ENCODE measurements at regions not wholly inside any gene's neighbourhood (a gene's known extent, or its start where the extent isn't known, plus 50 kb on each side); places are given as distances from the start of the nearest gene placed in this dataset.

- TF ChIP-seq CTCF (CRISPR knock-in tag; IDR thresholded peaks at IDR 0.05) (no peak), SMARCE1 (IDR thresholded peaks at IDR 0.05; ENCODE audit: borderline replicate concordance) (no peak), NR3C1 (CRISPR knock-in tag; IDR thresholded peaks at IDR 0.05) (no peak), IRF2 (CRISPR knock-in tag; IDR thresholded peaks at IDR 0.05) (peak; percentile 50), KAT7 (CRISPR knock-in tag; IDR thresholded peaks at IDR 0.05; ENCODE audit: borderline replicate concordance) (no peak), ZNF773 (CRISPR knock-in tag; IDR thresholded peaks at IDR 0.05; ENCODE audit: borderline replicate concordance) (no peak), ZNF225 (CRISPR knock-in tag; IDR thresholded peaks at IDR 0.05) (no peak), POGZ (CRISPR knock-in tag; IDR thresholded peaks at IDR 0.05) (peak; percentile 78), DR1 (CRISPR knock-in tag; IDR thresholded peaks at IDR 0.05) (no peak)
- TF ChIP-seq, protein P1, sequence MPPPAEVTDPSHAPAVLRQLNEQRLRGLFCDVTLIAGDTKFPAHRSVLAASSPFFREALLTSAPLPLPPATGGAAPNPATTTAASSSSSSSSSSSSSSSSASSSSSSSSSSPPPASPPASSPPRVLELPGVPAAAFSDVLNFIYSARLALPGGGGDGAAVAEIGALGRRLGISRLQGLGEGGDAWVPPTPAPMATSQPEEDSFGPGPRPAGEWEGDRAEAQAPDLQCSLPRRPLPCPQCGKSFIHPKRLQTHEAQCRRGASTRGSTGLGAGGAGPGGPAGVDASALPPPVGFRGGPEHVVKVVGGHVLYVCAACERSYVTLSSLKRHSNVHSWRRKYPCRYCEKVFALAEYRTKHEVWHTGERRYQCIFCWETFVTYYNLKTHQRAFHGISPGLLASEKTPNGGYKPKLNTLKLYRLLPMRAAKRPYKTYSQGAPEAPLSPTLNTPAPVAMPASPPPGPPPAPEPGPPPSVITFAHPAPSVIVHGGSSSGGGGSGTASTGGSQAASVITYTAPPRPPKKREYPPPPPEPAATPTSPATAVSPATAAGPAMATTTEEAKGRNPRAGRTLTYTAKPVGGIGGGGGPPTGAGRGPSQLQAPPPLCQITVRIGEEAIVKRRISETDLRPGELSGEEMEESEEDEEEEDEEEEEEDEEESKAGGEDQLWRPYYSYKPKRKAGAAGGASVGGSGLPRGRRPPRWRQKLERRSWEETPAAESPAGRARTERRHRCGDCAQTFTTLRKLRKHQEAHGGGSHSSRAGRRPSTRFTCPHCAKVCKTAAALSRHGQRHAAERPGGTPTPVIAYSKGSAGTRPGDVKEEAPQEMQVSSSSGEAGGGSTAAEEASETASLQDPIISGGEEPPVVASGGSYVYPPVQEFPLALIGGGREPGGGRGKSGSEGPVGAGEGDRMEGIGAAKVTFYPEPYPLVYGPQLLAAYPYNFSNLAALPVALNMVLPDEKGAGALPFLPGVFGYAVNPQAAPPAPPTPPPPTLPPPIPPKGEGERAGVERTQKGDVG (CRISPR knock-in tag; IDR thresholded peaks at IDR 0.05; ENCODE audit: borderline replicate concordance): no peak
- TF ChIP-seq, protein P2, sequence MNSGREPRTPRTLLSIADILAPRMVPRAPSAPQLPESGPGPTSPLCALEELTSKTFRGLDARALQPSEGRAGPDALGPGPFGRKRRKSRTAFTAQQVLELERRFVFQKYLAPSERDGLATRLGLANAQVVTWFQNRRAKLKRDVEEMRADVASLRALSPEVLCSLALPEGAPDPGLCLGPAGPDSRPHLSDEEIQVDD (CRISPR knock-in tag; IDR thresholded peaks at IDR 0.05; ENCODE audit: borderline replicate concordance): no peak
- TF ChIP-seq, protein P3, sequence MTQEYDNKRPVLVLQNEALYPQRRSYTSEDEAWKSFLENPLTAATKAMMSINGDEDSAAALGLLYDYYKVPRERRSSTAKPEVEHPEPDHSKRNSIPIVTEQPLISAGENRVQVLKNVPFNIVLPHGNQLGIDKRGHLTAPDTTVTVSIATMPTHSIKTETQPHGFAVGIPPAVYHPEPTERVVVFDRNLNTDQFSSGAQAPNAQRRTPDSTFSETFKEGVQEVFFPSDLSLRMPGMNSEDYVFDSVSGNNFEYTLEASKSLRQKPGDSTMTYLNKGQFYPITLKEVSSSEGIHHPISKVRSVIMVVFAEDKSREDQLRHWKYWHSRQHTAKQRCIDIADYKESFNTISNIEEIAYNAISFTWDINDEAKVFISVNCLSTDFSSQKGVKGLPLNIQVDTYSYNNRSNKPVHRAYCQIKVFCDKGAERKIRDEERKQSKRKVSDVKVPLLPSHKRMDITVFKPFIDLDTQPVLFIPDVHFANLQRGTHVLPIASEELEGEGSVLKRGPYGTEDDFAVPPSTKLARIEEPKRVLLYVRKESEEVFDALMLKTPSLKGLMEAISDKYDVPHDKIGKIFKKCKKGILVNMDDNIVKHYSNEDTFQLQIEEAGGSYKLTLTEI (CRISPR knock-in tag; conservative IDR thresholded peaks at IDR 0.05): no peak
- TF ChIP-seq, protein P4, sequence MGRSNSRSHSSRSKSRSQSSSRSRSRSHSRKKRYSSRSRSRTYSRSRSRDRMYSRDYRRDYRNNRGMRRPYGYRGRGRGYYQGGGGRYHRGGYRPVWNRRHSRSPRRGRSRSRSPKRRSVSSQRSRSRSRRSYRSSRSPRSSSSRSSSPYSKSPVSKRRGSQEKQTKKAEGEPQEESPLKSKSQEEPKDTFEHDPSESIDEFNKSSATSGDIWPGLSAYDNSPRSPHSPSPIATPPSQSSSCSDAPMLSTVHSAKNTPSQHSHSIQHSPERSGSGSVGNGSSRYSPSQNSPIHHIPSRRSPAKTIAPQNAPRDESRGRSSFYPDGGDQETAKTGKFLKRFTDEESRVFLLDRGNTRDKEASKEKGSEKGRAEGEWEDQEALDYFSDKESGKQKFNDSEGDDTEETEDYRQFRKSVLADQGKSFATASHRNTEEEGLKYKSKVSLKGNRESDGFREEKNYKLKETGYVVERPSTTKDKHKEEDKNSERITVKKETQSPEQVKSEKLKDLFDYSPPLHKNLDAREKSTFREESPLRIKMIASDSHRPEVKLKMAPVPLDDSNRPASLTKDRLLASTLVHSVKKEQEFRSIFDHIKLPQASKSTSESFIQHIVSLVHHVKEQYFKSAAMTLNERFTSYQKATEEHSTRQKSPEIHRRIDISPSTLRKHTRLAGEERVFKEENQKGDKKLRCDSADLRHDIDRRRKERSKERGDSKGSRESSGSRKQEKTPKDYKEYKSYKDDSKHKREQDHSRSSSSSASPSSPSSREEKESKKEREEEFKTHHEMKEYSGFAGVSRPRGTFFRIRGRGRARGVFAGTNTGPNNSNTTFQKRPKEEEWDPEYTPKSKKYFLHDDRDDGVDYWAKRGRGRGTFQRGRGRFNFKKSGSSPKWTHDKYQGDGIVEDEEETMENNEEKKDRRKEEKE (IDR thresholded peaks at IDR 0.05): no peak
- TF ChIP-seq, protein P5, sequence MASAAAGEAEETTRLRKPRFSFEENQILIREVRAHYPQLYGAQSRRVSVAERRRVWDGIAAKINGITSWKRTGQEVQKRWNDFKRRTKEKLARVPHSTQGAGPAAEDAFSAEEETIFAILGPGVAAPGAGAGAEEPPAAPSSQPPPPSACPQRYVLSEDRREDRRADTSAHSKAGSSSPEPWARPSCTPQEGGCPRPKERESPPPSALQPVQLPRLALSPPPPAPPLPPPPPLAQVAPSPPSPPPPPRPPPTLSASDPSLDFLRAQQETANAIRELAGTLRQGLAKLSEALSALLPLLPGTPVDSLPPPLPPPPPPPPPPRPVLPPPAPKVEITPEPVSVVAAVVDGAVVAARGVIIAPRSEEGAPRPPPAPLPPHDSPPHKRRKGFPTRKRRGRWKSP (CRISPR knock-in tag; IDR thresholded peaks at IDR 0.05): no peak
Observed at GRCh38 chr16:59210955-59211541, 476.9 kb upstream of the GOT2 start (continued).

All from HepG2 (cell line).